NCI-H526 treated with DMSO at 0.1 percent for 48 hours (cell line): ENCODE measurements at regions not wholly inside any gene's neighbourhood (a gene's known extent, or its start where the extent isn't known, plus 50 kb on each side); places are given as distances from the start of the nearest gene placed in this dataset.

Experiments used
- DNase-seq: peaks from one replicate; lab custom pipeline; 2025; lab: John Stamatoyannopoulos, UW

GRCh38 chr13:30031488-30031887 is 181.1 kb upstream of the UBL3 start:
- no peak for DNase-seq

GRCh38 chr13:30030141-30030750 is 179.8 kb upstream of the UBL3 start:
- no peak for DNase-seq

- no peak for DNase-seq
Observed at GRCh38 chr13:30027569-30028455, 177.4 kb upstream of the UBL3 start.

GRCh38 chr13:30026909-30027308 is 176.5 kb upstream of the UBL3 start:
- DNase-seq: no peak

GRCh38 chr13:30026093-30026492 is 175.7 kb upstream of the UBL3 start:
- no peak for DNase-seq

GRCh38 chr13:30025351-30025750 is 174.9 kb upstream of the UBL3 start:
- DNase-seq: no peak

GRCh38 chr13:30024125-30024865 is 173.9 kb upstream of the UBL3 start:
- DNase-seq: no peak

- DNase-seq: no peak
Observed at GRCh38 chr13:30023196-30023895, 172.9 kb upstream of the UBL3 start.

- DNase-seq: no peak
Observed at GRCh38 chr13:30022796-30023195, 172.4 kb upstream of the UBL3 start.

- no peak for DNase-seq
Observed at GRCh38 chr13:30022256-30022655, 171.8 kb upstream of the UBL3 start.

GRCh38 chr13:30021611-30022010 is 171.2 kb upstream of the UBL3 start:
- no peak for DNase-seq

- DNase-seq: no peak
Observed at GRCh38 chr13:30020726-30021312, 170.4 kb upstream of the UBL3 start.

GRCh38 chr13:30019648-30020626 is 169.5 kb upstream of the UBL3 start:
- no peak for DNase-seq

GRCh38 chr13:30017880-30018279 is 167.5 kb upstream of the UBL3 start:
- DNase-seq: no peak

- DNase-seq: no peak
Observed at GRCh38 chr13:30016398-30016797, 166.0 kb upstream of the UBL3 start.

GRCh38 chr13:30009411-30009810 is 159.0 kb upstream of the UBL3 start:
- DNase-seq: no peak

- no peak for DNase-seq
Observed at GRCh38 chr13:30006246-30006645, 155.8 kb upstream of the UBL3 start.

GRCh38 chr13:30004204-30004603 is 153.8 kb upstream of the UBL3 start:
- DNase-seq: no peak

GRCh38 chr13:30002577-30002976 is 152.2 kb upstream of the UBL3 start:
- no peak for DNase-seq

GRCh38 chr13:30000370-30000765 is 150.0 kb upstream of the UBL3 start:
- no peak for DNase-seq
